ENCODE measurements at regions not wholly inside any gene's neighbourhood (a gene's known extent, or its start where the extent isn't known, plus 50 kb on each side); places are given as distances from the start of the nearest gene placed in this dataset.

GRCh38 chr2:7417845-7418742 lies 500.9 kb downstream of the RNF144A start:
- no peak overlapping the region for H3K4me3 ChIP-seq (ENCODE audit: low read length)
- no peak for TF ChIP-seq ZNF274 (IDR thresholded peaks at IDR 0.05; ENCODE audit: low read depth, low read length)

GRCh38 chr2:7419186-7419585 lies 502.0 kb downstream of the RNF144A start:
- no peak for TF ChIP-seq ZNF274 (IDR thresholded peaks at IDR 0.05; ENCODE audit: low read depth, low read length)
- H3K4me3 ChIP-seq (ENCODE audit: low read length) = no peak overlapping the region

- H3K4me3 ChIP-seq (ENCODE audit: low read length) = no peak overlapping the region
- TF ChIP-seq ZNF274 (IDR thresholded peaks at IDR 0.05; ENCODE audit: low read depth, low read length) = no peak
These were observed 502.7 kb downstream of the RNF144A start for GRCh38 chr2:7419814-7420311.

GRCh38 chr2:7420530-7420929 lies 503.3 kb downstream of the RNF144A start:
- TF ChIP-seq ZNF274 (IDR thresholded peaks at IDR 0.05; ENCODE audit: low read depth, low read length) = no peak
- no peak overlapping the region for H3K4me3 ChIP-seq (ENCODE audit: low read length)

- H3K4me3 ChIP-seq (ENCODE audit: low read length) = no peak overlapping the region
- TF ChIP-seq ZNF274 (IDR thresholded peaks at IDR 0.05; ENCODE audit: low read depth, low read length) = no peak
These were observed 507.3 kb downstream of the RNF144A start for GRCh38 chr2:7424481-7424880.

GRCh38 chr2:7427293-7428060 lies 510.3 kb downstream of the RNF144A start:
- no peak for TF ChIP-seq ZNF274 (IDR thresholded peaks at IDR 0.05; ENCODE audit: low read depth, low read length)
- no peak overlapping the region for H3K4me3 ChIP-seq (ENCODE audit: low read length)

- TF ChIP-seq ZNF274 (IDR thresholded peaks at IDR 0.05; ENCODE audit: low read depth, low read length) = no peak
- no peak overlapping the region for H3K4me3 ChIP-seq (ENCODE audit: low read length)
These were observed 511.4 kb downstream of the RNF144A start for GRCh38 chr2:7428454-7429204.

- no peak for TF ChIP-seq ZNF274 (IDR thresholded peaks at IDR 0.05; ENCODE audit: low read depth, low read length)
- H3K4me3 ChIP-seq (ENCODE audit: low read length) = no peak overlapping the region
These were observed 512.5 kb downstream of the RNF144A start for GRCh38 chr2:7429733-7430132.

GRCh38 chr2:7430421-7430868 lies 513.2 kb downstream of the RNF144A start:
- no peak overlapping the region; the same call in 1 of the 2 replicates for H3K4me3 ChIP-seq (ENCODE audit: low read length)
- no peak for TF ChIP-seq ZNF274 (IDR thresholded peaks at IDR 0.05; ENCODE audit: low read depth, low read length)

GRCh38 chr2:7430869-7431641 lies 513.8 kb downstream of the RNF144A start:
- TF ChIP-seq ZNF274 (IDR thresholded peaks at IDR 0.05; ENCODE audit: low read depth, low read length) = no peak
- H3K4me3 ChIP-seq (ENCODE audit: low read length) = no peak overlapping the region; the same call in 1 of the 2 replicates

- no peak for TF ChIP-seq ZNF274 (IDR thresholded peaks at IDR 0.05; ENCODE audit: low read depth, low read length)
- no peak overlapping the region for H3K4me3 ChIP-seq (ENCODE audit: low read length)
These were observed 515.2 kb downstream of the RNF144A start for GRCh38 chr2:7432436-7432835.

GRCh38 chr2:7436096-7436906 lies 519.1 kb downstream of the RNF144A start:
- no peak overlapping the region for H3K4me3 ChIP-seq (ENCODE audit: low read length)
- no peak for TF ChIP-seq ZNF274 (IDR thresholded peaks at IDR 0.05; ENCODE audit: low read depth, low read length)
